T-helper 2 cell (primary cell): ENCODE measurements at regions not wholly inside any gene's neighbourhood (a gene's known extent, or its start where the extent isn't known, plus 50 kb on each side); places are given as distances from the start of the nearest gene placed in this dataset.

Experiments used
- DNase-seq, 5 experiments: peaks; one replicate each; pipeline versions ENCODE4 v3.0.0 to v3.0.0-alpha.2; 2012 to 2022

- no peak for DNase-seq
Measured at GRCh38 chr7:440059-440749, 79.4 kb downstream of the PDGFA start.

GRCh38 chr7:441684-442421 is 77.8 kb downstream of the PDGFA start:
- DNase-seq, result no peak

GRCh38 chr7:442457-442856 is 77.2 kb downstream of the PDGFA start:
- no peak for DNase-seq

- no peak for DNase-seq
Measured at GRCh38 chr7:443279-443833, 76.3 kb downstream of the PDGFA start.

GRCh38 chr7:444606-445005 is 75.0 kb downstream of the PDGFA start:
- DNase-seq, result no peak

- DNase-seq, result no peak
Measured at GRCh38 chr7:445020-445419, 74.6 kb downstream of the PDGFA start.

GRCh38 chr7:445563-446288 is 73.9 kb downstream of the PDGFA start:
- DNase-seq, result no peak

GRCh38 chr7:446289-446935 is 73.2 kb downstream of the PDGFA start:
- DNase-seq, result no peak
